Endothelial cell (in vitro differentiated cells): ENCODE measurements at regions not wholly inside any gene's neighbourhood (a gene's known extent, or its start where the extent isn't known, plus 50 kb on each side); places are given as distances from the start of the nearest gene placed in this dataset.
"Not testable (repeated sequence)": the region's sequence is repeated elsewhere in the genome, so short reads cannot be mapped to it uniquely, and the experiment has no call there.

Experiments
- DNase-seq: peaks from one replicate; pipeline ENCODE4 v3.0.0; 2021; ENCODE audit warnings: low spot score
- H3K27ac Mint-ChIP-seq: one replicate; pipeline ENCODE4 v1.8.0; 2021; ENCODE audit warnings: mixed read lengths, inconsistent platforms; ENCODE audit not compliant: unreplicated experiment
- H3K27me3 Mint-ChIP-seq: one replicate; pipeline ENCODE4 v1.8.0; 2021; ENCODE audit warnings: mild to moderate bottlenecking, moderate library complexity, mixed read lengths, inconsistent platforms; ENCODE audit not compliant: unreplicated experiment
- H3K36me3 Mint-ChIP-seq: one replicate; pipeline ENCODE4 v1.8.0; 2021; ENCODE audit warnings: mild to moderate bottlenecking, low read depth, mixed read lengths, inconsistent platforms; ENCODE audit not compliant: unreplicated experiment
- H3K4me1 Mint-ChIP-seq: one replicate; pipeline ENCODE4 v1.8.0; 2021; ENCODE audit warnings: mild to moderate bottlenecking, mixed read lengths, inconsistent platforms; ENCODE audit not compliant: unreplicated experiment
- H3K4me3 Mint-ChIP-seq: one replicate; pipeline ENCODE4 v1.8.0; 2021; ENCODE audit warnings: mild to moderate bottlenecking, mixed read lengths, inconsistent platforms; ENCODE audit not compliant: unreplicated experiment
- H3K9me3 Mint-ChIP-seq: one replicate; pipeline ENCODE4 v1.8.0; 2021; ENCODE audit warnings: mixed read lengths, inconsistent platforms; ENCODE audit not compliant: unreplicated experiment
- TF ChIP-seq, protein P1 (sequence below): fragments of 200-600 bp; sonication (generic); IDR thresholded peaks from one replicate; pipeline ENCODE4 v1.5.0; 2021; ENCODE audit warnings: antibody characterized with exemption; ENCODE audit not compliant: unreplicated experiment

DNA sequence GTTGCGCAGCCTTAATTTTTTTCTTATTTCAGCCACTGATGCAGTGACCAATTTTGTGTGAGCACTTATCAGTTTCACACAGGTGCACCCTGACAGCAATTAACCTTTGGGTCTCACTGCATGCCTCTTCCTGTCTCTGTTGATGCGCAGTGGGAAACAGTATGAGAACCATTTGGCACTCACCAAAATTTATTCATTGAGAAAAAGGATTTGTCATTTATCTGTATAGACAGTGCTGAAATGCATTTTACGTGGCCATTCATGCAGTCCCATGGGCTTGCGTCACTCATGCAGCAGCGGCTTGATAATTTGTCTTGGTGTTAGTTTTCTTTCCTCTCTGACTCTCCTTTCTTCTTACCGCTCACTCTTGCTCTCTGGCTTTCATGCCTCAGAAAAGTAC, 157.5 kb downstream of the C12orf75 start:
- Mint-ChIP-seq H3K9me3 (no peaks in the 10 kb centered on the region), H3K27ac (no peak overlapping the region), H3K4me1 (peaks cover 36% of the 10 kb centered on the region), H3K36me3 (peaks cover 4% of the 10 kb centered on the region), H3K27me3 (no peaks in the 10 kb centered on the region), H3K4me3 (no peak overlapping the region)
- DNase-seq, result no peak
- TF ChIP-seq, protein P1, sequence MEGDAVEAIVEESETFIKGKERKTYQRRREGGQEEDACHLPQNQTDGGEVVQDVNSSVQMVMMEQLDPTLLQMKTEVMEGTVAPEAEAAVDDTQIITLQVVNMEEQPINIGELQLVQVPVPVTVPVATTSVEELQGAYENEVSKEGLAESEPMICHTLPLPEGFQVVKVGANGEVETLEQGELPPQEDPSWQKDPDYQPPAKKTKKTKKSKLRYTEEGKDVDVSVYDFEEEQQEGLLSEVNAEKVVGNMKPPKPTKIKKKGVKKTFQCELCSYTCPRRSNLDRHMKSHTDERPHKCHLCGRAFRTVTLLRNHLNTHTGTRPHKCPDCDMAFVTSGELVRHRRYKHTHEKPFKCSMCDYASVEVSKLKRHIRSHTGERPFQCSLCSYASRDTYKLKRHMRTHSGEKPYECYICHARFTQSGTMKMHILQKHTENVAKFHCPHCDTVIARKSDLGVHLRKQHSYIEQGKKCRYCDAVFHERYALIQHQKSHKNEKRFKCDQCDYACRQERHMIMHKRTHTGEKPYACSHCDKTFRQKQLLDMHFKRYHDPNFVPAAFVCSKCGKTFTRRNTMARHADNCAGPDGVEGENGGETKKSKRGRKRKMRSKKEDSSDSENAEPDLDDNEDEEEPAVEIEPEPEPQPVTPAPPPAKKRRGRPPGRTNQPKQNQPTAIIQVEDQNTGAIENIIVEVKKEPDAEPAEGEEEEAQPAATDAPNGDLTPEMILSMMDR, result no peak

GRCh38 chr12:105492591-105493545, 162.4 kb downstream of the C12orf75 start:
- DNase-seq, result no peak
- no peak overlapping the region for H3K27ac Mint-ChIP-seq
- TF ChIP-seq, protein P1, result no peak
- no peak overlapping the region for H3K4me3 Mint-ChIP-seq
- peaks cover 2% of the 10 kb centered on the region for H3K27me3 Mint-ChIP-seq
- no peaks in the 10 kb centered on the region for H3K9me3 Mint-ChIP-seq
- H3K36me3 Mint-ChIP-seq, result peaks cover 5% of the 10 kb centered on the region
- H3K4me1 Mint-ChIP-seq, result peaks cover 13% of the 10 kb centered on the region

GRCh38 chr12:105499205-105499604, 168.7 kb downstream of the C12orf75 start:
- Mint-ChIP-seq H3K9me3 (no peaks in the 10 kb centered on the region), H3K4me3 (no peak overlapping the region)

DNA sequence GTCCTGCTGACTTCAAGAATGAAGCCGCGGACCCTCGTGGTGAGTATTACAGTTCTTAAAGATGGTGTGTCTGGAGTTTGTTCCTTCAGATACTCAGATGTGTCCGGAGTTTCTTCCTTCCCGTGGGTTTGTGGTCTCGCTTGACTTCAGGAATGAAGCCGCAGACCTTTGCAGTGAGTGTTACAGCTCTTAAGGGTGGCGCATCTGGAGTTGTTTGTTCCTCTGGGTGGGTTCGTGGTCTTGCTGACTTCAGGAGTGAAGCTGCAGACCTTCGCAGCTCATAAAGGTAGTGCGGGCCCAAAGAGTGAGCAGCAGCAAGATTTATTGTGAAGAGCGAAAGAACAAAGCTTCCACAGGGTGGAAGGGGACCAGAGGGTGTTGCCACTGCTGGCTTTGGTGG, 170.2 kb downstream of the C12orf75 start:
- H3K9me3 Mint-ChIP-seq, H3K36me3 Mint-ChIP-seq, DNase-seq, H3K4me3 Mint-ChIP-seq, H3K4me1 Mint-ChIP-seq, H3K27me3 Mint-ChIP-seq, H3K27ac Mint-ChIP-seq: not testable (repeated sequence)

More at GRCh38 chr12:105499205-105499604, 168.7 kb downstream of the C12orf75 start:
- DNase-seq, result no peak
- peaks cover 2% of the 10 kb centered on the region for H3K27me3 Mint-ChIP-seq
- peaks cover 5% of the 10 kb centered on the region for H3K36me3 Mint-ChIP-seq
- no peak overlapping the region for H3K27ac Mint-ChIP-seq
- TF ChIP-seq, protein P1, result no peak
- H3K4me1 Mint-ChIP-seq, result no peaks in the 10 kb centered on the region

GRCh38 chr12:105502426-105502930, 172.0 kb downstream of the C12orf75 start:
- H3K9me3 Mint-ChIP-seq, result no peaks in the 10 kb centered on the region
- no peak overlapping the region for H3K27ac Mint-ChIP-seq
- no peak overlapping the region for H3K4me3 Mint-ChIP-seq
- TF ChIP-seq, protein P1, result no peak
- no peaks in the 10 kb centered on the region for H3K36me3 Mint-ChIP-seq
- H3K4me1 Mint-ChIP-seq, result no peaks in the 10 kb centered on the region
- H3K27me3 Mint-ChIP-seq, result no peaks in the 10 kb centered on the region
- DNase-seq, result no peak
